ENCODE measurements at regions not wholly inside any gene's neighbourhood (a gene's known extent, or its start where the extent isn't known, plus 50 kb on each side); places are given as distances from the start of the nearest gene placed in this dataset.

DNA sequence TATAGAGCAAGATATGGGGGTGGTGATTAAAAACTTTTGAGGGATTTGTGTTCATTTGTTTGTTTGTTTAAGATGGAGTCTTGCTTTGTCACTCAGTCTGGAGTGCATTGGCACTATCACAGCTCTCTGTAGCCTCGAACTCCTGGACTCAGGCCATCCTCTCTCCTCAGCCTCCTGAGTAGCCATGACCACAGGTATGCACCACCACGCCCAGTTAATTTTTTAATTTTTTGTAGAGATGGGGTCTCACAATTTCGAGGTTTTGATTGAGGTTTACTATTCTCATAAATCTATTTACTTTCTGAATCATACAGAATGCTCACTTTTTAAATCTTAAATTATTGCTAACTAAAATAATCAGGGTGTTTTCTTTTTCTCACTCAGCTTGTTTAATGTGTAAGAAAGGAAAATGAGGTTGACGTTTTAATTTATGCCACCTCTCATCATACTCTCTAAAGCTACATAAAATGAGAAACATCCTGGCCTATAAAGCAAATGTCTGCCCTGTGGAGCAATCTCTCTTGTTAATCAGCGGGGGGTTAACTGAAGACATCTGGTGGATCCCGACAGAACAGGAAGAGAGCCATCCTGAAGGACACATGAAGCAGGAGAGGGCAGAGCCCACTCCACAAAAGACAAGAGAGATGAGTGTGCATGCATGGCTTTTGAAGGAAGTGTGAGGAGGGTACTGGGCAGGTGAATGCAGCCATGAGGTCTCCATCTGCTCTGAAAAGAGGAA, 589.1 kb upstream of the SLC8A1 start:
- DNase-seq (ENCODE audit: low read depth, low spot score), result no peak

DNA sequence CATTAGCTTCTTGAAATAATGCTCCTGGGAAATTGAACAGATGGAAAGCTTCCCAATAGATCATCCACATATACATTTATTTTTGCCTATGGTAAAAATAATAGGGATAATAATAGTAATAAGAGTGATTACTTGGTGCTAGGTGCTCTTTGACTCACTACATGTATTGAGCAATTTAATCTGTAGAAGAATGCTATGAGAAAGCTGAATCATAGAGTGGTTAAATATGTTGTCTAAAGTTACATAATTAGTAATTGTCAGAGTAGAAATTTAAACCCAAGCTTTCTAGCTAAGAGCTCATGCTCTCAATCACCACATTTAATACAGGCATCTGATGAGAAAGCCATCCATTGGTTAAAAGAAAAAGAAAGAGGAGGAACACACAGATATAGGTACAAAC, 590.5 kb upstream of the SLC8A1 start:
- DNase-seq (ENCODE audit: low read depth, low spot score), result no peak

GRCh38 chr2:41061356-41061755, 609.5 kb upstream of the SLC8A1 start:
- DNase-seq (ENCODE audit: low read depth, low spot score), result no peak

GRCh38 chr2:41062336-41062735, 610.4 kb upstream of the SLC8A1 start:
- DNase-seq (ENCODE audit: low read depth, low spot score), result no peak

DNA sequence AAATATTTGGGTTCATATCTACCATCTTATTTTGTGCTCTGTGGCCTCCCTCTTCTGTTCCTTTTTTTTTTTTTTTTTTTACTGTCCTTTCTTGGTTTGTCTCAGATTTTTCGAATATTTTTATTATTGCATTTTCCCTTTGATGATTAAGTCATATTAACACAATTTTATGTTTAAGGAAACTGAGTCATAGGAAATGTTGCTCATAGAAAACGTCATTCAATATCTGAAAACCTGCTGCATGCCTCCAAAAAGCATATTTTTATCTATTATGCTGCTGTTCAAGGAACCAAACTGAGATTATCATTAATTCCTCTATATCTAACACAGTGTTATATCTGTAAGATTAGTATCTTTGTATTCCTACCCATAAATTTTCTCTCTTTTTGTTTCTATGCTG, 614.3 kb upstream of the SLC8A1 start:
- no peak for DNase-seq (ENCODE audit: low read depth, low spot score)

DNA sequence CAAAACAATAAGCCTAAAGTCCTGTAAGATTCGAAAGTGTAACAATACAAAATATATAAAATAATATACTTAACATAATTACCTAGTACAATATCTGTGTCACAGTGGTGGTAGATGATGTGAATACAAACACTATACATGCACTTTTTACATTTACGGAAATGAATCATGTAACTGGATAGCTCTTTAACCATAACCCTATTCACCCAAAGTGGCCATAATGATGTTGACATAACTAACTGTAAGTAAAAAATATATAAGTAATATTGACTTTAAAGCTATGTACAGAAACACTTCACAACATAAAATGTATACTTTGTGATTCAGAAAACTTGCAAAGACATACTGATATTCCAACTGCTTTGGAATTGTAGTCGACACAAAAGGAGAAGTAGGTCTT, 616.9 kb upstream of the SLC8A1 start:
- no peak for DNase-seq (ENCODE audit: low read depth, low spot score)

DNA sequence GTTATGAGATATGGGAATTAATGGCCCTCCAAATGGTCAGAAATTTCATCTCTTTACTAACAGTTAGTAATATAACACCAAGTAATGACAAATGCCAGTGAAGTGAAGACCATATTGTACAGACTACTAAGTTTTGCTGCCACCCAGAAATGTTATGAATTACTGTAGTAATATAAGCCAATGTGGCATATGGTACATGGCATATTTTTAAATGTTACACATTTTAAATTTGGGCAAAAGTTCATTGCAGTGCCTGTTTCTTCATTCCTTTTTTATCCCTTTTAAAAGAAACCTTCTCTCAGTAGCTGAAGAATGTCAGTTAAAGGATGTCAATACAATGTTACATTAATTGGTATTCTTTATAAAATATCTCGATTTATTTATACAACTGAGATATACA, 626.5 kb upstream of the SLC8A1 start:
- DNase-seq (ENCODE audit: low read depth, low spot score), result no peak

- DNase-seq (ENCODE audit: low read depth, low spot score), result no peak
These were observed 627.1 kb upstream of the SLC8A1 start for GRCh38 chr2:41079011-41079410.

DNA sequence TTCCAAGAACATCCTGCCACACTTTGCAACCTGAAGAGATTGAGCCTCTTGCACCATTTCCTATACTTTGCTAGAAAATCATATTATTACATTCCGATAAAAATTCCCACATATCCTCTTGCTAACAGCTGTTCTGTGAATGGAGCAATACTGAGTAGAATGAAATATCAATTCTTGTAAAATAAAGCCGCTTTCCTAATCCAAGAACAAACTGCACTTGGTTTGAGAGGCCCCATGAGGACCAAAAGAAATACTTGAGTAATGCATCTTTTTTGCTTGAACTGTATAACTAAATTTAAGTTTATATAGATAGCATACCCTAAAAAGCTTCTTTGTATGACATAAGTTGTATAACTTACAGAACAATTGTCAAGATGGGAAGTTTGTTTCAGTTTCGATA, 632.4 kb upstream of the SLC8A1 start:
- no peak for DNase-seq (ENCODE audit: low read depth, low spot score)

DNA sequence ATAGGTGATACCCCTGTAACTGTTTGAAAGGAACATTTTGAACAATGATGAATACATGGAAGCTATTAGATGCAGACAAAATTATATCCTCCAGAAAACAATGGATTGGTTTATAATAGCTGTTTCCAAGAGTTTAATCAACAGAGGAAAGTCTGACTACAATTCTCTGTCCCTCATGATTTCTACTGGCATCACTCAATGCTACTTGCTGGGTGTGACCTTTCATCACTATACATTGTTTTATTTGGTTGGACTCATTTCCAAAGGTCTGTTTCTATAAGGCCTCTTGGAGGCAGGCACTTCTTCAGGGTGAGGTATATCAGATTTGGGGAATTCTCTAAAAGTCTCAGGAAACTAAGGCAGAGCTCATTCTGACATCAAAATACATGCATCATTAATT, 636.1 kb upstream of the SLC8A1 start:
- no peak for DNase-seq (ENCODE audit: low read depth, low spot score)

DNA sequence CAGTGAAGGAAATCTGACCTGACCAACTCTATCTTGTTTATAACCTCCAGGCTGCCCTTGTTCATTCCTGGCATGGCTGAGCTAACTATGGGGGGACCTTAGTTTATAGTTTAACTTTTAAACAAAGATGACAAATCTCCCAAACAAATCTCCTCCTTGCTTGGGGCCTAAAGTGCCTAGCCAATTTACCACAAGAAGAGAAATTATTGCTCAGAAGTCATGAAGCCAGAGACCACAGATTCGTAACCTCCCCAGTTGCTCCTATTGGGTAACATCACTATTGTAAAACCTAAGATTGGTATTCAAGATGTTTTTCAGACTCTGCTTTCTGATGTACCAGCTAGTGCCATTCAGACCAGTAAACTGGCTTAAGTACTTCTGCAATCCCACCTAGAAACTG, 649.4 kb upstream of the SLC8A1 start:
- no peak for DNase-seq (ENCODE audit: low read depth, low spot score)

- DNase-seq (ENCODE audit: low read depth, low spot score), result no peak
These were observed 657.9 kb upstream of the SLC8A1 start for GRCh38 chr2:41109744-41110143.

DNA sequence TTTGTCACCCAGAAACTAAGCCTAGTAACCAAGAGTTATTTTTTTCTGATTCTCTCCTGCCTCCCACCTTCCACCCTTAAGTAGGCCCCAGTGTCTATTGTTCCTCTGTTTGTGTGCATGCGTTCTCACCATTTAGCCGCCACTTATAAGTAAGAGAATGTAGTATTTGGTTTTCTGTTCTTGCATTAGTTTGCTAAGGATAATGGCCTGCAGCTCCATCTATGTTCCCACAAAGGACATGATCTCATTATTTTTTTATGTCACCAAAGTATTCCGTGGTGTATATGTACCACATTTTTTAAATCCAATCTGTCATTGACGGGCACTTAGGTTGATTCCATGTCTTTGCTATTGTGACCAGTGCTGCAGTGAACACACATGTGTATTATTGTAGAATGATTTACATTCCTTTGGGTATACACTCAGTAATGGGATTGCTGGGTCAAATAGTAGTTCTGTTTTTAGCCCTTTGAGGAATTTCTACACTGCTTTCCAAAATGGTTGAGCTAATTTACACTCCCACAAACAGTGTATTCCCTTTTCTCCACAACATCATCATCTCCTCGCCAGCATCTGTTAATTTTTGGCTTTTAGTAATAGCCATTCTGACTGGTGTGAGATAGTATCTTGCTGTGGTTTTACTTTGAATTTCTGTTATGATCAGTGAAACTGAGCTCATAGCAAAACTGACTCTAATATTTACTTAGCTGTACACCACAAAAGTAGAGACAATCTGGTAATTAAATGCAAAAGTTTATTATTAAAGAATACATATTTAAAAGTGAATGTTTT, 660.1 kb upstream of the SLC8A1 start:
- no peak for DNase-seq (ENCODE audit: low read depth, low spot score)

DNA sequence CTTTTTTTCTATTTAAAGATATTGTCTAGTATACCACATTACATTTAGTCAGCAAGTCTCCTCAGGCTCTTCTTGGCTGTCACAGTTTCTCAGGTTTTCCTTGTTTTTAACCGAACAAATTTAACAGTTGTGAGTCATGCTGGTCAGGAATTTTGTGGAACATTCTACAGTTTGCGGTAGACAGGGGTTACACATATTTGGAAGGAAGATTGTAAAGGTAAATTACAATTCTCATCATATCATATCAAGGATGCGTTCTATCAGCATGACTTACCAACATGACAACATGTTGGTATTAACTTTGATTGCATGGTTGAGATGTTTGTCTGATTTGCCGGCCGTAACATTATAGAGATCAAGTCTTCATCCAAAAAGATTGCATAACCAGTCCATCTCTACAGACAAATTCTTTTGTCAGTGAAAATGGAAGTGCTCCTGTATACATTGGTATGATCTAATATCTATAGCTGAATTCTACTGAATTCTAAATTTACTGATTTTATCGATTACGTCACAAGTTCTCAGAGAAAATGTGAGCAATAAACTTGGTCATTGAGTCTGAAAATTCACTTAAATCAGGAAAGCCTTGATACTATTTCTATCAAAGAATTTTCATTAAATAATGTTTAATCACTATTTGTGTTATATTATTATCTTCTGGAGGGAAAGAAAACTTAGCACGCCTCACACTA, 664.4 kb upstream of the SLC8A1 start:
- no peak for DNase-seq (ENCODE audit: low read depth, low spot score)

GRCh38 chr2:41119489-41119888, 667.6 kb upstream of the SLC8A1 start:
- DNase-seq (ENCODE audit: low read depth, low spot score), result no peak

DNA sequence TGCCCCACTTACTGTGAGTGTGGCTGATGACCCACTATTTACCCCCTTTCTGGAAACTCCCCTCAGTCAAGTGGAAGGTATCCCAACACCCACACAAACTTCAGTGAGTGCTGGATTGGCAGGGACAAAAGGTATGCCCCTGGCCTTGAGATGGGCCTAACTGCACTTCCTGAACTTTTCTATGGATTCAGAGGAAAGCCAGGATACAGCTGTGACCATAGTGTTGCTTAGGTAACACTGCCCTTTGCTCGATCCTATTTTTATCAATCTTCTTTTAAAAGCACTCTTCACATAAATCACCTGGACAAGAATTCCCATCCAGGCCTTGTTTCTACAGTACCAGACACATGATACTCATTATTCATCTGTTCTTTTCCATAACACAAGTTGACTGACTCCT, 671.5 kb upstream of the SLC8A1 start:
- DNase-seq (ENCODE audit: low read depth, low spot score), result no peak

GRCh38 chr2:41127351-41127750, 675.5 kb upstream of the SLC8A1 start:
- DNase-seq (ENCODE audit: low read depth, low spot score), result no peak

DNA sequence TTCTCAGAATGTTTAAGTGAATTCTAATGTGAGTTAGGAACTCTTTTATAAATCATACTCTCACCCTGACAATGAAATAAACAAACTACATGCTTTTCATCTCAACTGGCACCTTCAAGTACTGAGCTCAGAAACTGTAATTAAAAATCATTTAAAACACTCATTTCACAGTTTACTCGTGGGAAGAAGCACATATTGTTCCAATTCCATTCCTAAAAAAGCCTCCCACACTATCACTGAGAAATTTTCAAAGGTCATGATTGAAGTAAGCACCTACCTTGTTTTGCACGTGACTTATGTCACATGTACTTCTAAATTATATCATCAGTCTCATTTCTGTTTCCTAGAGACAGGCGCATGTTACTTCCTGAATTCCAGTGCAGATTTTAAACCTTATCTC, 678.1 kb upstream of the SLC8A1 start:
- no peak for DNase-seq (ENCODE audit: low read depth, low spot score)

DNA sequence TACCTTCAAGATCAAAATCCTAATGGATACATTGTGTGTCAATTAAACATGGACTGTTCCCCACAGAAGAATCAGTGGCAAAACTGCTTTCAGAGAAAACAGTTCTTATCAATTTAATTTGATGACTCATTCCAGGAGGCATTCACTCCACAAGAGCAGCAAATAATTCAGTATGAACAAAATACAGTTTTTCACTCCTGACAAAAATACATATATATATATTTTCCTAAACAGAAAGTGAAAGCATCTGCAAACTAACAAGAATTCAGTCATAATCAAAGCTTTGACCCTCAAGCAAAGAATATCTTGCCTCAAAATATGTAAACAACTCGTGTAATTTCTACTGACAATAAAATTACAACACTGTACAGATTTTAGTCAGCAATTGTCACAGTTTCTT, 685.1 kb upstream of the SLC8A1 start:
- no peak for DNase-seq (ENCODE audit: low read depth, low spot score)

DNA sequence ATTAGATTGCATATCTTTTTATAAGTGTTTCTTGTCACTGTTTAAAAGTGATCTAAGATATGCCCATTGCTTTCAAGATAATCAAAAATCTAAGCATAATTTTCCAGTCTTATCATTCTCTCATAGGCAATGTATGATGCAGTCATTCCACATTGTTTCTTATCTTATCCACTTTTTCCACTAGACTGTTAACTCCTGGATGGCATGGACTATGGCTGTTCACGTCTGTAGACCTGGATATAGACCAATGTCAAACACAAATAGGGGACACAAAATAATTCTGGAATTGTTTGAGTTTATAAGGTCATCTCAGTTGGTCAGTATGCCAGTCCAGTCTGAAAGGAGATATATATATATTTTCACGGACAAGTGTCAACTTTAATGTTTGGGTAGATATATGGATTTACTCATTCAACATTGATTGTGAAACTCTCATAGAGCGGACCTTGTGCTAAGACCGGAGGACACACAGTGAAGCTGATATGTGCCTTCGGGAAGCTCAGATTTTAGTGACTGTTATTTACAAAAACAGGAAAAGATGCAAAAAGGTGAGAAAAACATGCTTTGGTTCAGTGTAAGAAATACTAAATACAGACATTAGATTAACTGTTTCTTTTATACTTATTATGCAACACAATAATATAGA, 689.4 kb upstream of the SLC8A1 start:
- no peak for DNase-seq (ENCODE audit: low read depth, low spot score)

DNA sequence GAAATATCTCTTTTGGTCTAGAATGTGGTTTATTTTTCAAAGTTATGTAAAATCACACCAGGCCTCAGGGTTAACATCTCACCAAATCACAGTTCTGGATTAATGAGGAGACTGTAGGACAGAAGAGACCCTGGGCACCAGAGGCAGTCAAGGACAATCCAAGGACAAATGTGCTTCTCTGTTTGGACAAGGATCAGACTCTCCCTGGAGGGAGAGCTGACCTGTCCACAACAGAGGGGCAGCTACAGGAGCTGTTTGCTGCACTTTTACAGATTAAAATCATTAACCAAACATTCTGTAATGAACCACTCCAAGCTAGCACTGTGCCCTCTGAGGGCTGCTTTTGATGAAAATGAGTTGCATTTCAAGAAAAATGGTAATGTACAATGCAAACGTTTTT, 690.6 kb upstream of the SLC8A1 start:
- no peak for DNase-seq (ENCODE audit: low read depth, low spot score)

DNA sequence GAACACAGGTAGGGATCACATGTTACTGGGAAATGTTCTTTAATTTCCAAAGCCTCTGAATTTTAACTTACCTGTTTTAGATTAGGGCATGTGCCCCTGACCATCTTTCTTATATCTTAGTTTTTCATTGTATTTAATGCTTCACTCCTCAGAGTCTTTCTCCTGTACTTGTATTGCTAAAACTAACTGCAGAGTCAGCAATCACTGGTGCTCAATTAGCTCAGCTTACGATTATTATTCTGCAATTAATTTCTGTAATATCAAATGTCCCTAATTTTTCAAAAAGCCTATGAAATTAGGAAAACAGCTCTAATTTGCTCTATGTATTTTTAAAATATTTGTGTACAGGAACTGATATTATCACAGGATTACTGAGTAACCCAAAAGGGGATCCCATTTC, 693.2 kb upstream of the SLC8A1 start:
- DNase-seq (ENCODE audit: low read depth, low spot score), result no peak

Data from activated naive CD8-positive, alpha-beta T cell treated with anti-CD3 and anti-CD28 coated beads, Interleukin-2, amount 50 U/mL, for 16 hours (primary cell).